ENCODE measurements at regions not wholly inside any gene's neighbourhood (a gene's known extent, or its start where the extent isn't known, plus 50 kb on each side); places are given as distances from the start of the nearest gene placed in this dataset.

GRCh38 chr1:96333522-96334235, 387.9 kb upstream of the PTBP2 start:
- TF ChIP-seq CTCF (IDR thresholded peaks at IDR 0.05 in 4 of 5, conservative IDR thresholded peaks at IDR 0.05 in 1 of 5) (no peak), POLR2A (IDR thresholded peaks at IDR 0.05) (no peak)

Measured in gastrocnemius medialis (tissue), 4 donors.